HG03354 (cell line): ENCODE measurements at regions not wholly inside any gene's neighbourhood (a gene's known extent, or its start where the extent isn't known, plus 50 kb on each side); places are given as distances from the start of the nearest gene placed in this dataset.
"Not testable (repeated sequence)": the region's sequence is repeated elsewhere in the genome, so short reads cannot be mapped to it uniquely, and the experiment has no call there.

Source experiments
- ATAC-seq: cut with Tn5 transposase; IDR thresholded peaks from one replicate; pipeline ENCODE4 v1.9.1; 2021; ENCODE audit warnings: mild to moderate bottlenecking; ENCODE audit not compliant: unreplicated experiment, poor library complexity, severe bottlenecking

DNA sequence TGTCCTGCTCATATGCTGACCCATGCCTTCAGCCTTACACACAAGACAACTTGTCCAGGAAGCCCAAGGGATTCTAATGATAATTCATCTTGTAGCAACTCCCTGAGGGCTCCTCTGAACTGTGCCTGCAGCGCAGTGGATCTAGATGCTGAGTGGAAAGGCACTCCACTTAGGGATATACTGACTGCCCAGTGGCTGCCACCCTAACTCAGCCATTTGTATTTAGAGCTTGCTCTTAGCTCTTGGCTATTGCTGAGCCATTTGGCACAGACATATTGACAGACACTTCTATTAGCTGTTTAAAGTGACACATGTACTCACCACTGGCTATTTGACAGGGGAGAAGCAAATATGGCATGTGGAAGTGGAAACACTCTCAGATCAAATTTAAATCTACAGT, 278.3 kb upstream of the SGK1 start:
- no peak for ATAC-seq

DNA sequence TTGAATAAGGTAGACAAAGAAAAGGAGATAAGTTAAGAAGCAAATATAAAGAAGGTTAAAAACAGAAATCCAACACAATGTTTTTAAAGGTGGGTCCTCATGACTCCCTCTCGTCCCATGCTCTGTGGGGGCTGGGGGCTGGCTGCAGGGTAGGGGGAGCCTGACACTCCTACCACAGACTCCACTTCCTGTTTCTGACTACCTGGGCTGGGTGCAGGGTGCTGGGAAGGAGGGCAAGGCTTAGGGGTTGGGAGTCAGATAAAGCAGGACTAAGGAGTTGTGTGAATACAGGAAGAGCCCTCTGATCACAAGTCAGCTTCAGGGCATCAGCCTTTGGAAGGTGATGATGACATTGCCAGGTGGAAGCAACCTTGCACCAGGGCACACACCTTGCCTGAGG, 277.0 kb upstream of the SGK1 start:
- no peak for ATAC-seq

DNA sequence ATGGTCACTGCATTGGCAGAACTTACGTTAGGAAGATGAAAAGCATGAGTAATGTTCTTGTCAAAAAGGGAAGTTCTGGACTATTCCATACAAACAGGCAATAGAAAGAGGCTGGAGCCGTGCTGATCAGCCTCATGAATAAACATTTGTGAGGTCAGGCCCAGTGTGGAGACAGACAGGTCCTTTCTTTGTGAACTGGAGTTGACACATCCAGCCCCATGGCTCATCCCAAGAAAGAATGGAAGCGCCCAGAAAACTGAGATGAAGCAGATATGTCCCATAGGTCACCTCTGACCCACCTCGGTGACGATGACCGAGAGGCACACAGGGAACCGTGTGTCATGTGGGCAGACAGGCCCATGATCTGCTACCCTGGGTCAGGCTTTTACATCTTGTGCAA, 276.0 kb upstream of the SGK1 start:
- no peak for ATAC-seq

DNA sequence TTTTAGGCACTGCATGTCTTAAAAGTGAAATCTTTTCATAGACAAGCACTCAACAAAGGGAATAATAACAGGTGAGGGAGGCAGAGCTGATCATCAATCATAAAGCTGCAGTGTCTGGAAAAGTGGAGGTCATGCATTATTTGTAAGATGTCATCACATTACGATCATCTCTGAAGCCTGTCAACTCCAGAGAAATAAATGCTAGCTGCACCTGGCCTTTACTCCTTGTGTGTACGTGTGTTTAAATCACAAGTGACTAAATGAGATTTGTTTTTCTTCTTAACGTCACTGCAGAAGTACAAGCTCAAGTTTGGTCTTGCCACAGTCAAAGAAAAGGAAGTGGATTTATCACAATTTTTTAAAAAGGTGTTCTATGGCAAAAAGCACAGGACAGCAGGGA, 275.5 kb upstream of the SGK1 start:
- ATAC-seq: no peak

DNA sequence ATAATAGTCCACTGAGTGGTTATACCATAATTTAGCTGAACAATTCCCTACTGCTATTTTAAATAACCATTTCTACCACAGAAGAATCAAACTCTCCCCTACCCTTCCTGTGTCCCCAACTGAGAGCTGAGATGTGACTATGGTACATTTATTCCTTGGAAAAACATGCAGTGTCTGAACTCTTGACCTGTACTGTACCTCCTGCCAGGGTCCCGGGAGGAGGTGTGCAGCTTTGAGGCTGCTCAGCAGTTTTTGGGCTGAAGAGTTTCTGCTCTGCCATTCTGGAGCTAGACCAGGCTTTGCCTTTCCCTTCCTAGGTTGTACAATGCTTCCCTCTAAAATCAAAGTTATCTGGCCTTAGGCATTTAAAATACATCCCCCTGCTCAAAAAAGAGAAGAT, 275.1 kb upstream of the SGK1 start:
- ATAC-seq: no peak

DNA sequence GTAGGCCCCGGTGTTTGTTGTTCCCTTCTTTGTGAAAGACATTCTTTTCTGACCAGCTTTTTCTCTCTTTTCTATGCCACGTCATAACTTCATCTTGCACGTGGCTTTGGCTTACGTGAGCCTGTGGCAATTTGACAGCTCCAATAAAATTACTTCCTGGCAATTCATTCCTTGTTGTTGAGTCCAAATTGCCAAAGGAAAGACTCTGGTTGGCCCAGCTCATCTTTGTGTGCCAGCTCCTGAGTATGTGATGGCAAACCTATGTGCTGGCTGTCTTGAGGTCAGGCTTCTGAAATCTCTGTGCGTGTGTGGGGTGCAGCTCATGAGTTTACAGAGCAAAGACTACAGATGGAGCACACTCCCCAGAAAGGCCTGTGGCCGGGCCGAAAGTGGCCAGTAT, 272.5 kb upstream of the SGK1 start:
- ATAC-seq: no peak

DNA sequence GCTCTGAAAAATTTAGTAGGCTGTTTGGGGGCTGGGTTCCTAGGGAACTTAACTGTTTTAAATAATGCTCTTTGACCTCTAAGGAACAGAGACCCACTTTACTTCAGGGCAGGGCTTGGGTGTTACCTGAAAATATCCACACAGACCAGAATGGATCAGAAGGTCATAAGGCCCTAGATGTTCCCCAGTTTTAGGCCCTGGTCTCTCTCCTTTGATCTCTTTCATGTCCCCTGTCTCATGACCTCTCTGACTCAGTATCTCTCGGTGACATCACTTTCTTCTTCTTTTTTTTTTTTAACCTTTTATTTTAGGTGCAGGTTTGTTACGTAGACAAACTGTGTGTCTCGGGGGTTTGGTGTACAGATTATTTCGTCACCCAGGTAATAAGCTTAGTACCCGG, 272.1 kb upstream of the SGK1 start:
- ATAC-seq: no peak

DNA sequence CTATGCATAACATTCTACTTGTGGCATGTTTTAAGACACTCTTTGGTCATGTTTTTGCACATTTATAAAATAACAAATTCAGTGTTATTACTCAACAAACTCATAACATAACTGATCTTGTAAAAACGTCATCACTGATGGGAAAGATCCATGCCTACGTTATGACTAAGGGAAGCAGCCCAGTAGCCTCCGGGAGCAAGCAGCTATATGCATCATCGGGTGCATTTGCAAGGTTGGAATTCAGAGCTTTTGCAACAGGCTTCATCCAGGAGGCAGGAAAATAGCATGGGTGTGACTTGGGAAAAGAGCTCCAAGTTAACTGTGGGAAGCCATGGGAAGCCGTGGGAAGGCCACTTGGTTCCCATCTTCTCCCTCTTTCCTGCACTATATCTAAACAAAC, 271.6 kb upstream of the SGK1 start:
- no peak for ATAC-seq

DNA sequence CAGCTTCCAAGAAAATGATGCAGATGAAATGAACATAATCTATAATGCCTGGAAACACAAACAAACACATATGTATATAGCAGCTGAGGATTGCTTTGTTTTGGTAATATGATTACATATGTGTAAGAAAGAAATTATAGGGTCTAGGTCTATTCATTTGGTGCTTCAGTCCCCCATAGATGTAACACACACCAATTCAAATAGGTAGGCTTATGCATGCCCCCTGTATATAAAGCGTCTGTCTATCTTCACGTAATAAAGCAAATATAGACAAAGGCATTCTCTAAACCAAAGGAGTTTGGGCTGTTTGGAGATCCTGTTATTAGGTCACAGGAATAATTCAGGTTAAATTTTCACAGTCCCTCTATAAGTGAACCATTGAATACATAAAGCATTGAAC, 270.4 kb upstream of the SGK1 start:
- no peak for ATAC-seq

DNA sequence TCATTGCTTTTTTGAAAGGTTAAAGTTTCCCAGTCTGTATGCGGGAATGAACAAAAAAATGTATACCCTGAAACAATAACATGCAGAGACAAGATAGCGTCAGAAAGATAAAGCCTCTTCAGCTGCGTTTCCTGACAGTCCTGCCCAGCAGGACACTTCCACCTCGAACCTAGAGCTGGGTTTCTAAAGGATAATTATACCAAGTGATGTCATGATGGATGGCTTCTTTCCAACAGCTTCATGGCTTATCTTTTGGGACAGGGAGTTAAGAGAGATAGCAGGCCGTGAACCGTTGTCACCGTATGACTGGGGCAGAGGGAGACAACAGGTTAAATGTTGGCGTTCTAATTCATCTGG, 267.6 kb upstream of the SGK1 start:
- no peak for ATAC-seq

DNA sequence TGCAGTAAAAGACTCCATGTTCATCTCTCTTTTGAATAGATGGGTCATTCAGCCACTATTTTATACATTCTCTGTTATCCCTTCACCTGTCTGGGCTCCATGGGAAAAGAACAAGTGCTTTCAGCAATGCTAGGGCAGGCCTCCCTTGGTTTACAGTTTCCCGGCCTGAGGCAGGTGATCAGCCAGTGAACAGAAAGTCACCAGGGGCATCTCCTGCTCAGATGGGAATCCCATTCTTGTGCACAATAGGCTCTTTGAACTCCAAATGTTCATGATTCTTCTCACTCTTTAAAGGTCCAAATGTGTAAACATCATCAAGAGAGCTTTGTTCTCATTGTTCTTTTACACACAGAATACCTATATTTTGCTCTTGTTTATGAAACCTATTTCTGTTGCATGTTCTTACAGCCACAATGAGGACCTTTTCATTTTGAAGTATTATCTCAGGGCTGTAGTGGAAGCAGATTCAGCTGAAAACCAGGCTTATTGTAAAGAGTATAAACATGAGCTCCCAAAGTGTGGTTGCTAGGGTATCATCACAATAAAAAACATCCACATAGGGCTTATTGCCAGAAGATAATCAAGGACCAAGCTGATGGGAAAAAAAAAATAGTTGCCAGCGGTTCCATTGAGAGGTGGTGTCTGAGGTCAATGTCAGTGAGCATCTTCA, 267.1 kb upstream of the SGK1 start:
- no peak for ATAC-seq

DNA sequence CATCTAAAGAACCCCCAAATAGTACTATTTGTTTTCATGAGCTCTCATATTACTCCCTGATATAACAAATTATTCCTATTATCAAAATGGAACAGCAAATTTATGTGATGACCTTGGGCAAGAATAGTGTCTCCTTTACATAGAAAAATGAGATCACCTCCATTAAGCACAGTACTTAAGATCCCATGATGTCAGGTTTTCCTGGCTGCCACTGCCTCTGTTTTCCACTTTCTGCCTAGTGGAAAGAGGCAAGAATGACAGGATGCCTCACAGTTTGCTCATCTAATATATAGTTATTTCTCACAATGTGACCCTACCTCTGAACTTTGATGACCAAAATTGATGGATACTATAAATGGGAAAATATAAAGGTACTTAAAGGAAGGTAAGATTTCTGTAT, 260.1 kb upstream of the SGK1 start:
- ATAC-seq: no peak

DNA sequence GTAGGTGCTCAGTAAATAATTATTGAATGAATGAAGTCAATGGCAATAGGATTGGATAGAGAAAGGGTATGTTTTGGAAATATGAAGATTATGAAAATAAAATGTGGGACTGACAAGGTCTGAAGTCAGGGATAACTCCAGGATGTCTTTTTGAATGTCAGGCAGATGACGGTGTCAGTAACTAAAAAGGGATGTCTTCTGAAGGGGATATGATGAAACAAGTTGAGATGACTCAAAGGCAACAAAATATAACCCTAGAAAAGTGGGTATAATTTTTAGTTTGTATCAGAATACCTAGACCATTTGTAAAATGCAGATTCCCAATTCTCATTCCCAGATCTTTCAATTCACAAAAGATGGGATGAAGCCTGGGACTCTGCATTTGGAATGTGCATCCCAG, 257.3 kb upstream of the SGK1 start:
- no peak for ATAC-seq

DNA sequence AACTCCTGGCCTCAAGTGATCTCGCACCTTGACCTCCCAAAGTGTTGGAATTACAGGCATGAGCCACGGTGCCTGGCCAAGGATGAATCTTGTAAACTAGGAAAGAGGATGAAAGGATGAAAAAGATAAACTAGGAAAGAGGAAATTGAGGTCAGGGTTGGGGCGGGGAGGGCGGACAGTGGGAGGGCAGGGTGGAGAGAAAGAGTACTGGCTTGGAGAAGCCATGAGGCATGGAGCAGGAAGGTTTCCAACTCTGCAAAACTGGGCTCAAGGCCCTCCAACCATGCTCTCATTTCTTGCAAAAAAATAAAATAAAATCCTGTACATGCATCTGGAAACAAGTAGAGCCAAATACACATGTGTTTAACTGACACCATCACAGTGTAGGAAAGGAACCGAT, 256.6 kb upstream of the SGK1 start:
- no peak for ATAC-seq

DNA sequence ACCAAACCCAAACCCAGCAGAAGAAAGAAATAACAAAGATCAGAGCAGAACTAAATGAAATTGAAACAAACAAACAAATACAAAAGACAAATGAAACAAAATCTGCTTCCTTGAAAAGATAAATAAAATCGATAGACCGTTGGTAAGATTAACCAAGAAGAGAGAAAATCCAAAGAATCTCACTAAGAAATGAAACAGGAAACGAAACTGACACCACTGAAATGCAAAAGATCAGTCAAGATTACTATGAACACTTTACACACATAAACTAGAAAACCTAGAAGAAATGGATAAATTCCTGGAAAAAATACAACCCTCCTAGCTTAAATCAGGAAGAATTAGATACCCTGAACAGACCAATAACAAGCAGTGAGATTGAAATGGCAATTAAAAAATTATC, 252.1 kb upstream of the SGK1 start:
- ATAC-seq: not testable (repeated sequence)

DNA sequence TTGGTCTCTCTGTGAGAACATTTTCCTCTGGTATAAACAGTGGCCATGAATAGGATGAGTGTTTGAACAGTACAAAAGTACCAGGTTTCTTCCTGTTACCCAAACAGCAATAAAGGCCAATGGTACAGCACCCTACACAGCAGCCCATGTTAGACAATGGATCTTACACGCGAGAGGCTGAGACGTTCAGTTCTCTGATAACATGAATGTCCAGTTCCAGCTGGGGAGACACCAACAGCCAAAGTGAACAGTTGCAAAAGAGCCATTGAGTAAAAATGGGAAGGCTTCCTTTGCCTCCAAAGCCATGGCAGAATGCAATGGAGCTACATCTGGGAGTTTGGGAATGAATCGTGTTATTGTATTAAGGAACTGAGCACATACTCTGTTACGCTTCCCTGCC, 246.8 kb upstream of the SGK1 start:
- ATAC-seq: no peak

DNA sequence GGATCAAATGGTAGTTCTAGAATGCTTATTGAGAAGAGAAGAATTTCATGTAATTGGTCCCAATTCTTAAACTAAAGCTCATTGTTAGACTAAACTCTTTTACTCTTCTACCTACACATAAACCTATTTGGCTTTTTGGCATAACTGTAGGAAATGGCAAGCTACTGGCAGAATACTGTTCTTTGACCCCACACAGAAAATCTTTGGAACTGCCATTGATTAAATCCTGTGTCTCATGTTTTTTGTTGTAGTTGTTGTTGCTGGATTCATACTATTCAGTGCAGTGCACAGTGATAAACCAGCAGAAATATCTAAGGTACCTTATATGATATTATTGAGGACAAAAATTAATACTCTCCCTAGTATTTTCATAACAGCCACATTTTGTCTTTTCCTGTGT, 242.1 kb upstream of the SGK1 start:
- ATAC-seq: no peak

DNA sequence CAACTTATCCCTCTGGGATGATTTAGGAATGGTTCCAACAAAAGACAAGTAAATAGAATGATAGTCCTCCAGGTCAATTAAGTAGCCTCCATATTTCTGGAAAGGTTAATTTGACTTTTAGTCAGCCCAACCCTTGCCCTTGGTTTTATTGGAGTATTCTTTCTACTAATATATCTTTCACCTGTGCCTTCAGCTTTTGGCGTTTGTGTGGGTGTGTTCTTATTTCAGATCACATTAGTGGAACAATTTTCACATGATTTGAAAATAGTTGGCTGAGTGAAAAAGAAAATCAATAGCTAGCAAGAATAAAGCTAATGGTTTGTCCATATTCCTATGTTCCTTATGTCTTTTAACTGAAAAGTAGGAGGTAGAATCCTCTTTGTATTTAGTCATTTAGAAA, 239.6 kb upstream of the SGK1 start:
- no peak for ATAC-seq

DNA sequence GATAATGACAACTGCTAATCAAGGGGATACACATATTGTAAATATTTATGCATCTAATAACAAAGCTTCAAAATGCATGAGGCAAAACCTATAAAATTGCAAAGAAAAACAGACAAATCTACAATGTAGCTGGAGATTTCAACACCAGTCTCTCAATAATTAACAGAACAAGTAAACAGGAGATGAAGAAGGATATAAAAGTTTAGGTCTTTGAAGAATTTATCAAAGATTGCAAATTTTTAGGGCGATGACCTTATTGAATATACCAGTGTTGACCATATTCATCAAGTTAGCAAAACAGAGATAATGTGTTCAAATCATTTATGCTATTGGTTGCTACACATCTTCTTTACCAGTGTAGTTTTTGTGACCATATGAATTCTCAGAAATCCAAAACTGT, 237.8 kb upstream of the SGK1 start:
- ATAC-seq: no peak

DNA sequence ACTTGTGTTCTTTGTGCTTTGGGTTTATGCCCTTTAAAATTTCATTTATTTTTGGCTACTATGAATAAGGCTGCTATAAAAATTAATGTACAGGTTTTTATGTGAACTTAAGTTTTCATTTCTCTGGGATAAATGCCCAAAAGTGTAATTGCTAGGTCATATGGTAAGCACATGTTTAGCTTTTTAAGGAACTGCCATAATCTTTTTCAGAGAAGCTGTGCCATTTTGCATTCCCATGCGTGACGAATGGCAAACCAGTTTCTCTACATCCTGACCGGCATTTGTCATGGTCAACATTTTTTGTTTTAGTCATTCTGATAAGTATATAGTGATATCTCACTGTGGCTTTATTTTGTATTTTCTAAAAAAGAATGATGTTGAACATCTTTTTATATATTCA, 236.0 kb upstream of the SGK1 start:
- no peak for ATAC-seq

DNA sequence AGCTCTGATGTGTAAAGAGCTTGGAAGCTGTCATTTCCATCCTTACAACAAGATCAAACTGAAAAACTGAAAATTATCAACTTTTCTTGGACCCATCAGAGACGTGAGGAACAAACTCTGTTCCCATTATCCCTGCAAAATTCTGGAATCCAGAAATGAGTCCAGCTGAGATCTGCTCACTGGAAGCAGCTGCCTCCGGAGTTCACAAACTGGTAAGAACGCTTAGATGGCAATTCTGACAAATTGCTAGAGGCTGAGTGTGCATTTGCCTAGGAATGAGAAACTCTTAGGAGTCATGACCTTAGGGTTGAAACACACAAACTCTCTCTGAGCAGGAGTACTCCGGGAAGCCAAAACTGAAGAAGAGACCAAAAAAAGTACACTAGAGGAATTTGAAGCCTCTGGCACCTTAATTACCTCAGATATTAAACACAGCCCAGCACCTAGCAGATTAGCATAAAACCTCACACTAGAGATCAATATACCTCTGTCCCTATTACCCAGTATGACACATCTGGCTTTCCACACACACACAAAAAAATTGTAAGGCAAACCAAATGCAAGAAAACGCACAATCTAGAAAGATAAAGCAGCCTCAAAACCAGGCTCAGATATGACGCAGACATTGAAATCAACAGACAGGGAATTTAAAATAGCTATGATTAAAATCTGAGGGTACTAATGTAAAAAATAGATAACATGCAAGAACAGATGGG, 233.5 kb upstream of the SGK1 start:
- ATAC-seq: no peak

DNA sequence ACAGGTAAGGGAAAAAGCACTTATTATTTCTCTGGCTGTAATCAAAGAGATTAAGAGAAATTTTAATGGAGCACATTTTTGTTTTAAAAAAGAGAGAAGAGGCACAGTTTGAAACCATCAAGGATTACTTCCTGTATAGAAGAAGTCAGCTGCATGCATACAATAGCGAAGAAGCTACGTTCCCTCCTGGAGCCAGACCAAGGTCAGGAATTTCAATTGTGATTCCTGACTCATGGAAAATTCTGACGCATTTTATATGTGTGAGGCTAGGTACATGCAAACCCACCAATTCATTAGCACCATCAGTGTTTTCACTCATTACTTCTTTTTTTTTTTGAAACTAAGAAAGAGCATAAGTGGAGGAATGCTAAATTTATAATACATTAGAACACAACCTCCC, 232.7 kb upstream of the SGK1 start:
- no peak for ATAC-seq
